ENCODE measurements at regions not wholly inside any gene's neighbourhood (a gene's known extent, or its start where the extent isn't known, plus 50 kb on each side); places are given as distances from the start of the nearest gene placed in this dataset.

- H3K27ac Mint-ChIP-seq (ENCODE audit: unreplicated experiment) = no peak overlapping the region
- no peaks in the 10 kb centered on the region for H3K36me3 Mint-ChIP-seq (ENCODE audit: unreplicated experiment)
- TF ChIP-seq CTCF (IDR thresholded peaks at IDR 0.05) = no peak
- peak; percentile 63 for DNase-seq (ENCODE audit: extremely low spot score, unreplicated experiment)
- peaks cover 41% of the 10 kb centered on the region for H3K9me3 Mint-ChIP-seq (ENCODE audit: unreplicated experiment)
- H3K4me3 Mint-ChIP-seq (ENCODE audit: unreplicated experiment) = no peak overlapping the region
- no peaks in the 10 kb centered on the region for H3K27me3 Mint-ChIP-seq (ENCODE audit: unreplicated experiment)
- no peaks in the 10 kb centered on the region for H3K4me1 Mint-ChIP-seq (ENCODE audit: unreplicated experiment)
These were observed 303.3 kb upstream of the FGF16 start for GRCh38 chrX:77143907-77144306.

- Mint-ChIP-seq H3K4me1 (ENCODE audit: unreplicated experiment) (no peaks in the 10 kb centered on the region), H3K27ac (ENCODE audit: unreplicated experiment) (no peak overlapping the region), H3K4me3 (ENCODE audit: unreplicated experiment) (no peak overlapping the region), H3K9me3 (ENCODE audit: unreplicated experiment) (peaks cover 47% of the 10 kb centered on the region), H3K27me3 (ENCODE audit: unreplicated experiment) (no peaks in the 10 kb centered on the region), H3K36me3 (ENCODE audit: unreplicated experiment) (no peaks in the 10 kb centered on the region)
- no peak for DNase-seq (ENCODE audit: extremely low spot score, unreplicated experiment)
- peak; percentile 16 for TF ChIP-seq CTCF (IDR thresholded peaks at IDR 0.05)
These were observed 286.9 kb upstream of the FGF16 start for GRCh38 chrX:77160301-77160700.

GRCh38 chrX:77162777-77163176 is 284.4 kb upstream of the FGF16 start:
- peaks cover 47% of the 10 kb centered on the region for H3K9me3 Mint-ChIP-seq (ENCODE audit: unreplicated experiment)
- no peaks in the 10 kb centered on the region for H3K36me3 Mint-ChIP-seq (ENCODE audit: unreplicated experiment)
- DNase-seq (ENCODE audit: extremely low spot score, unreplicated experiment) = no peak
- no peak overlapping the region for H3K27ac Mint-ChIP-seq (ENCODE audit: unreplicated experiment)
- H3K27me3 Mint-ChIP-seq (ENCODE audit: unreplicated experiment) = no peaks in the 10 kb centered on the region
- no peak overlapping the region for H3K4me3 Mint-ChIP-seq (ENCODE audit: unreplicated experiment)
- TF ChIP-seq CTCF (IDR thresholded peaks at IDR 0.05) = no peak
- no peaks in the 10 kb centered on the region for H3K4me1 Mint-ChIP-seq (ENCODE audit: unreplicated experiment)

GRCh38 chrX:77167993-77168392 is 279.2 kb upstream of the FGF16 start:
- no peak overlapping the region for H3K27ac Mint-ChIP-seq (ENCODE audit: unreplicated experiment)
- peaks cover 39% of the 10 kb centered on the region for H3K9me3 Mint-ChIP-seq (ENCODE audit: unreplicated experiment)
- H3K4me3 Mint-ChIP-seq (ENCODE audit: unreplicated experiment) = no peak overlapping the region
- no peaks in the 10 kb centered on the region for H3K4me1 Mint-ChIP-seq (ENCODE audit: unreplicated experiment)
- no peaks in the 10 kb centered on the region for H3K36me3 Mint-ChIP-seq (ENCODE audit: unreplicated experiment)
- TF ChIP-seq CTCF (IDR thresholded peaks at IDR 0.05) = no peak
- DNase-seq (ENCODE audit: extremely low spot score, unreplicated experiment) = no peak
- H3K27me3 Mint-ChIP-seq (ENCODE audit: unreplicated experiment) = no peaks in the 10 kb centered on the region

GRCh38 chrX:77174680-77175519 is 272.3 kb upstream of the FGF16 start:
- Mint-ChIP-seq H3K9me3 (ENCODE audit: unreplicated experiment) (peaks cover 41% of the 10 kb centered on the region), H3K36me3 (ENCODE audit: unreplicated experiment) (no peaks in the 10 kb centered on the region), H3K27me3 (ENCODE audit: unreplicated experiment) (no peaks in the 10 kb centered on the region), H3K4me1 (ENCODE audit: unreplicated experiment) (no peaks in the 10 kb centered on the region), H3K4me3 (ENCODE audit: unreplicated experiment) (no peak overlapping the region), H3K27ac (ENCODE audit: unreplicated experiment) (no peak overlapping the region)
- DNase-seq (ENCODE audit: extremely low spot score, unreplicated experiment) = no peak
- TF ChIP-seq CTCF (IDR thresholded peaks at IDR 0.05) = no peak

Measured in osteocyte (in vitro differentiated cells).